ENCODE measurements at regions not wholly inside any gene's neighbourhood (a gene's known extent, or its start where the extent isn't known, plus 50 kb on each side); places are given as distances from the start of the nearest gene placed in this dataset.

GRCh38 chr12:24462946-24463345 is 486.0 kb downstream of the BCAT1 start:
- no peak for DNase-seq

- no peak for DNase-seq
Observed at GRCh38 chr12:24460506-24460905, 488.4 kb downstream of the BCAT1 start.

- no peak for DNase-seq
Observed at GRCh38 chr12:24460099-24460498, 488.8 kb downstream of the BCAT1 start.

GRCh38 chr12:24455811-24456210 is 493.1 kb downstream of the BCAT1 start:
- DNase-seq = no peak

- no peak for DNase-seq
Observed at GRCh38 chr12:24447678-24448077, 498.2 kb upstream of the SOX5 start.

GRCh38 chr12:24446287-24446686 is 496.8 kb upstream of the SOX5 start:
- no peak for DNase-seq

- no peak for DNase-seq
Observed at GRCh38 chr12:24444634-24445033, 495.2 kb upstream of the SOX5 start.

- no peak for DNase-seq
Observed at GRCh38 chr12:24441458-24441857, 492.0 kb upstream of the SOX5 start.

- DNase-seq = no peak
Observed at GRCh38 chr12:24436667-24437066, 487.2 kb upstream of the SOX5 start.

- DNase-seq = no peak
Observed at GRCh38 chr12:24431872-24432271, 482.4 kb upstream of the SOX5 start.

- DNase-seq = no peak
Observed at GRCh38 chr12:24427776-24428175, 478.3 kb upstream of the SOX5 start.

GRCh38 chr12:24425601-24425970 is 476.1 kb upstream of the SOX5 start:
- DNase-seq = no peak

GRCh38 chr12:24424889-24425600 is 475.6 kb upstream of the SOX5 start:
- DNase-seq = no peak

- DNase-seq = no peak
Observed at GRCh38 chr12:24424376-24424775, 474.9 kb upstream of the SOX5 start.

GRCh38 chr12:24423611-24424010 is 474.1 kb upstream of the SOX5 start:
- DNase-seq = no peak

GRCh38 chr12:24421759-24422158 is 472.3 kb upstream of the SOX5 start:
- DNase-seq = no peak

GRCh38 chr12:24418157-24418556 is 468.7 kb upstream of the SOX5 start:
- DNase-seq = no peak

GRCh38 chr12:24416423-24417109 is 467.1 kb upstream of the SOX5 start:
- no peak for DNase-seq

GRCh38 chr12:24415934-24416333 is 466.5 kb upstream of the SOX5 start:
- no peak for DNase-seq

GRCh38 chr12:24414480-24414879 is 465.0 kb upstream of the SOX5 start:
- no peak for DNase-seq

- DNase-seq = no peak
Observed at GRCh38 chr12:24411948-24412347, 462.5 kb upstream of the SOX5 start.

GRCh38 chr12:24409868-24410267 is 460.4 kb upstream of the SOX5 start:
- DNase-seq = no peak

GRCh38 chr12:24408305-24408704 is 458.8 kb upstream of the SOX5 start:
- no peak for DNase-seq

GRCh38 chr12:24407884-24408283 is 458.4 kb upstream of the SOX5 start:
- no peak for DNase-seq
